Keratinocyte (primary cell): ENCODE measurements at regions not wholly inside any gene's neighbourhood (a gene's known extent, or its start where the extent isn't known, plus 50 kb on each side); places are given as distances from the start of the nearest gene placed in this dataset.

ENCODE experiments used
- DNase-seq: peaks from one replicate; pipeline ENCODE4 v3.0.0-alpha.2; 2011; ENCODE audit warnings: low read depth, missing footprints, low spot score
- FAIRE-seq: peaks from 2 replicates; lab custom pipeline; 2011; peaks lifted over from hg19 to GRCh38; lab: Jason Lieb, UNC
- H2AFZ ChIP-seq: 2 replicates; pipeline ENCODE4 v1.6.0; 2012; ENCODE audit warnings: low read length, control low read depth, inconsistent platforms; ENCODE audit not compliant: control insufficient read depth
- H3K27ac ChIP-seq: 2 replicates; pipeline ENCODE4 v1.5.1; 2011; ENCODE audit warnings: low read length; ENCODE audit not compliant: control insufficient read depth, insufficient read depth
- H3K27me3 ChIP-seq: 3 replicates; pipeline ENCODE4 v1.6.0; 2011; ENCODE audit warnings: low read length; ENCODE audit not compliant: control insufficient read depth, insufficient read depth; ENCODE audit errors: extremely low read depth
- H3K36me3 ChIP-seq, 2 experiments: 2 replicates in 1 of 2; 3 replicates in 1 of 2; pipeline ENCODE4 v1.5.1; 2011; ENCODE audit warnings: low read length in 2 of 2, mild to moderate bottlenecking in 1 of 2; ENCODE audit not compliant: control insufficient read depth in 2 of 2, insufficient read depth in 2 of 2; ENCODE audit errors: extremely low read depth in 1 of 2
- H3K4me1 ChIP-seq: 3 replicates; pipeline ENCODE4 v1.5.1; 2011; ENCODE audit warnings: low read length; ENCODE audit not compliant: control insufficient read depth, insufficient read depth; ENCODE audit errors: extremely low read depth
- H3K4me2 ChIP-seq: 3 replicates; pipeline ENCODE4 v1.6.0; 2011; ENCODE audit warnings: low read depth, low read length; ENCODE audit not compliant: control insufficient read depth, insufficient read depth; ENCODE audit errors: extremely low read depth
- H3K4me3 ChIP-seq, 3 experiments: fragments of 200-600 bp in 1 of 3; sonication (generic) in 1 of 3; 2 replicates in 2 of 3; 3 replicates in 1 of 3; pipeline ENCODE4 v1.5.1; 2011 to 2016; ENCODE audit warnings: low read length in 3 of 3, mild to moderate bottlenecking in 3 of 3, control low read depth in 2 of 3, inconsistent platforms in 1 of 3, low read depth in 1 of 3, mixed read lengths in 1 of 3, mixed run types in 1 of 3, moderate library complexity in 1 of 3; ENCODE audit not compliant: control insufficient read depth in 2 of 3, insufficient read depth in 2 of 3; ENCODE audit errors: extremely low read depth in 1 of 3
- H3K79me2 ChIP-seq: 2 replicates; pipeline ENCODE4 v1.6.0; 2012; ENCODE audit warnings: low read length; ENCODE audit not compliant: control insufficient read depth, insufficient read depth
- H3K9ac ChIP-seq: 3 replicates; pipeline ENCODE4 v1.6.0; 2011; ENCODE audit warnings: low read length; ENCODE audit not compliant: control insufficient read depth, insufficient read depth; ENCODE audit errors: extremely low read depth
- H3K9me1 ChIP-seq: 3 replicates; pipeline ENCODE4 v1.6.0; 2011; ENCODE audit warnings: low read length; ENCODE audit not compliant: control insufficient read depth, insufficient read depth; ENCODE audit errors: extremely low read depth
- H3K9me3 ChIP-seq: 2 replicates; pipeline ENCODE4 v1.5.1; 2012; ENCODE audit warnings: low read depth, low read length; ENCODE audit not compliant: control insufficient read depth
- H4K20me1 ChIP-seq: 3 replicates; pipeline ENCODE4 v1.6.0; 2011; ENCODE audit warnings: low read length; ENCODE audit not compliant: control insufficient read depth, insufficient read depth; ENCODE audit errors: extremely low read depth
- EZH2 ChIP-seq: IDR thresholded peaks from one replicate; pipeline ENCODE4 v1.6.1; 2012; ENCODE audit warnings: inconsistent platforms, mild to moderate bottlenecking, low read length, moderate library complexity
- dilution Hi-C: fragments of 300-500 bp; cut with MboI; formaldehyde crosslinking; loops from one replicate; pipeline ENCODE4 v1.7.0; 2020; ENCODE audit warnings: low sequenced_read_pairs; ENCODE audit not compliant: extremely low pct_ligation_motif_present
- TF ChIP-seq, protein P1 (sequence below), 3 experiments: IDR thresholded peaks in 1 of 3; conservative IDR thresholded peaks in 1 of 3; optimal IDR thresholded peaks in 1 of 3; 2 replicates in 2 of 3; 3 replicates in 1 of 3; pipeline versions ENCODE3 to v1.5.1; 2011; ENCODE audit warnings: low read length in 3 of 3, mild to moderate bottlenecking in 3 of 3, moderate library complexity in 2 of 3, control low read depth in 1 of 3, inconsistent platforms in 1 of 3; ENCODE audit not compliant: insufficient read depth in 2 of 3; ENCODE audit errors: extremely low read depth in 1 of 3

DNA sequence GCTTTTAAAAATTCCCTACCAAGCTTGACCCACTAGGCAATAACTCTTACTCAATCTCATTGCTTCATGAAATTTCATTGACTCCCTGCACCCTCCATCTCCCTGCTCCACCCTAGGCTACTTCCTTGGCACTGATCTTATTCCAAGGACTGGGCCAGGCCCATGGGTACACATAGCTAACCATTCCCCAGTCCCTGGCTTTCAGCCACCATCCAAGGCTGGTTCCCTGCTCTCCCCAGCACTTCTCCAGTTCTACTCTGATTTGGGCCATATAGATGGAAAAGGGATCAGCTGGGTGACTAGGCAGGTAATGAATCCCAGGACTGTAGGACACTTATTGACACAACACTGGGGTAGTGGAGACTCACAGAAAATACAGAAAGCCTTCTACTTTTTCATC, 88.1 kb upstream of the NEO1 start:
- Histone ChIP-seq H4K20me1 (no peaks in the 10 kb centered on the region), H3K27me3 (no peaks in the 10 kb centered on the region), H3K9me3 (no peaks in the 10 kb centered on the region), H3K4me1 (no peaks in the 10 kb centered on the region), H3K9ac (no peak overlapping the region), H3K27ac (no peak overlapping the region), H3K9me1 (no peaks in the 10 kb centered on the region), H3K36me3 (no peaks in the 10 kb centered on the region), H2AFZ (no peak overlapping the region), H3K4me2 (no peak overlapping the region), H3K4me3 (no peak overlapping the region), H3K79me2 (no peaks in the 10 kb centered on the region)
- TF ChIP-seq, protein P1, sequence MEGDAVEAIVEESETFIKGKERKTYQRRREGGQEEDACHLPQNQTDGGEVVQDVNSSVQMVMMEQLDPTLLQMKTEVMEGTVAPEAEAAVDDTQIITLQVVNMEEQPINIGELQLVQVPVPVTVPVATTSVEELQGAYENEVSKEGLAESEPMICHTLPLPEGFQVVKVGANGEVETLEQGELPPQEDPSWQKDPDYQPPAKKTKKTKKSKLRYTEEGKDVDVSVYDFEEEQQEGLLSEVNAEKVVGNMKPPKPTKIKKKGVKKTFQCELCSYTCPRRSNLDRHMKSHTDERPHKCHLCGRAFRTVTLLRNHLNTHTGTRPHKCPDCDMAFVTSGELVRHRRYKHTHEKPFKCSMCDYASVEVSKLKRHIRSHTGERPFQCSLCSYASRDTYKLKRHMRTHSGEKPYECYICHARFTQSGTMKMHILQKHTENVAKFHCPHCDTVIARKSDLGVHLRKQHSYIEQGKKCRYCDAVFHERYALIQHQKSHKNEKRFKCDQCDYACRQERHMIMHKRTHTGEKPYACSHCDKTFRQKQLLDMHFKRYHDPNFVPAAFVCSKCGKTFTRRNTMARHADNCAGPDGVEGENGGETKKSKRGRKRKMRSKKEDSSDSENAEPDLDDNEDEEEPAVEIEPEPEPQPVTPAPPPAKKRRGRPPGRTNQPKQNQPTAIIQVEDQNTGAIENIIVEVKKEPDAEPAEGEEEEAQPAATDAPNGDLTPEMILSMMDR (optimal IDR thresholded peaks at IDR 0.05 in 1 of 3, IDR thresholded peaks at IDR 0.05 in 1 of 3, conservative IDR thresholded peaks at IDR 0.05 in 1 of 3; ENCODE audit: extremely low read depth in 1 of 3, insufficient read depth in 2 of 3, low read length in 3 of 3): no peak
- no peak for TF ChIP-seq EZH2
- no peak for FAIRE-seq
- no peak for DNase-seq
- dilution Hi-C loops: no loop called here

DNA sequence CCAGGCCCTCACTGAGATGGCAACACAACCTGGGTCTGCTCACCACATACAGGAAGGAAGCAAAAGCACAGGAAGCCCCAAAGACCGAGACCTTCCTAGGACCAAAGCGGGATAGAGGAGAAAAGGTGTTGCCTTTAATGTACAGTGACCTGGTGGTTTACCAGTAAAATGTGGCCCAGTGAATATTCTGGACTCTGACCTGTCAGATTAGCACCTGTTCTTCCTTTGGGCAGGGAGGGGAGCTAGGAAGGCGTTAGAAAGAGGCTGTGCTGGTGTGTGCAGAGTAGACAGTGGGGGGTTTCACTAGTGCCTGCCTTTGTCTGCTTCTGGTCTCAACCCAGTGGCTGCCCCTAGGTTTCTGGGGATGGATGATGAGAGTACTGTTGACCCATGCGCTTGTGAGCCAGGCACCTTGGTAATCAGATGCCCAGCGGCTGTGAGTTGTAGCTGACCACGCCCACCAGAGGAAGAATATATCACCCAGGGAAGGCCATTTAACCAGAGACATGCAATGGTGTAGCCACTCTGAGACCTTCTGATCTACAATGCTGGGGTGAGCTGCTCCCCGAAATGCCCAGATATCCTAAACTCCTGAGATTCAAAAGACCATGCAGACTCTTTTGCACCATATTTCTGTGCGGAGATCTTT, 90.1 kb upstream of the NEO1 start:
- no peak for DNase-seq
- H4K20me1 ChIP-seq: no peaks in the 10 kb centered on the region
- H3K27me3 ChIP-seq: no peaks in the 10 kb centered on the region
- no peaks in the 10 kb centered on the region for H3K9me1 ChIP-seq
- dilution Hi-C loops: no loop called here
- no peak overlapping the region for H3K27ac ChIP-seq
- H3K4me1 ChIP-seq: no peaks in the 10 kb centered on the region
- no peaks in the 10 kb centered on the region for H3K36me3 ChIP-seq
- no peaks in the 10 kb centered on the region for H3K79me2 ChIP-seq
- H3K4me2 ChIP-seq: no peak overlapping the region
- no peak overlapping the region for H3K9ac ChIP-seq
- no peak overlapping the region for H3K4me3 ChIP-seq
- H3K9me3 ChIP-seq: no peaks in the 10 kb centered on the region
- H2AFZ ChIP-seq: no peak overlapping the region
- no peak for FAIRE-seq
- no peak for TF ChIP-seq EZH2
- TF ChIP-seq, protein P1 (optimal IDR thresholded peaks at IDR 0.05 in 1 of 3, IDR thresholded peaks at IDR 0.05 in 1 of 3, conservative IDR thresholded peaks at IDR 0.05 in 1 of 3; ENCODE audit: extremely low read depth in 1 of 3, insufficient read depth in 2 of 3, low read length in 3 of 3): no peak
